Right atrium auricular region (tissue), 2 donors: ENCODE measurements at regions not wholly inside any gene's neighbourhood (a gene's known extent, or its start where the extent isn't known, plus 50 kb on each side); places are given as distances from the start of the nearest gene placed in this dataset.
A peak's percentile ranks its signal among the peaks of the same experiment; 100 is the strongest.

ENCODE experiments used
- DNase-seq: peaks from one replicate; pipeline ENCODE4 v3.0.0-alpha.2; 2019; ENCODE audit warnings: low spot score
- H3K27ac ChIP-seq, 2 donors: fragments of 200-600 bp; sonication (generic); 1 replicate in 1 of 2; 2 replicates in 1 of 2; pipeline ENCODE4 v1.5.1; 2016 to 2019
- H3K27me3 ChIP-seq, 2 donors: fragments of 200-600 bp; sonication (generic); one replicate each; pipeline versions ENCODE4 v1.5.1 to v1.6.0; 2017 to 2019
- H3K36me3 ChIP-seq: fragments of 200-600 bp; sonication (generic); one replicate; pipeline ENCODE4 v1.5.1; 2016
- H3K4me1 ChIP-seq, 2 donors: fragments of 200-600 bp; sonication (generic); one replicate each; pipeline versions ENCODE4 v1.5.1 to v1.6.0; 2017 to 2019
- H3K4me3 ChIP-seq, 2 donors: fragments of 200-600 bp; sonication (generic); 1 replicate in 1 of 2; 2 replicates in 1 of 2; pipeline ENCODE4 v1.5.1; 2017 to 2019; ENCODE audit warnings: mild to moderate bottlenecking in 1 of 2, moderate library complexity in 1 of 2
- H3K9me3 ChIP-seq, 2 donors: fragments of 200-600 bp; sonication (generic); one replicate each; pipeline ENCODE4 v1.5.1; 2019
- TF ChIP-seq, protein P1 (sequence below), 2 donors: fragments of 200-600 bp; sonication (generic); IDR thresholded peaks; one replicate each; pipeline ENCODE4 v1.5.1; 2019; ENCODE audit warnings: antibody characterized with exemption in 2 of 2

DNA sequence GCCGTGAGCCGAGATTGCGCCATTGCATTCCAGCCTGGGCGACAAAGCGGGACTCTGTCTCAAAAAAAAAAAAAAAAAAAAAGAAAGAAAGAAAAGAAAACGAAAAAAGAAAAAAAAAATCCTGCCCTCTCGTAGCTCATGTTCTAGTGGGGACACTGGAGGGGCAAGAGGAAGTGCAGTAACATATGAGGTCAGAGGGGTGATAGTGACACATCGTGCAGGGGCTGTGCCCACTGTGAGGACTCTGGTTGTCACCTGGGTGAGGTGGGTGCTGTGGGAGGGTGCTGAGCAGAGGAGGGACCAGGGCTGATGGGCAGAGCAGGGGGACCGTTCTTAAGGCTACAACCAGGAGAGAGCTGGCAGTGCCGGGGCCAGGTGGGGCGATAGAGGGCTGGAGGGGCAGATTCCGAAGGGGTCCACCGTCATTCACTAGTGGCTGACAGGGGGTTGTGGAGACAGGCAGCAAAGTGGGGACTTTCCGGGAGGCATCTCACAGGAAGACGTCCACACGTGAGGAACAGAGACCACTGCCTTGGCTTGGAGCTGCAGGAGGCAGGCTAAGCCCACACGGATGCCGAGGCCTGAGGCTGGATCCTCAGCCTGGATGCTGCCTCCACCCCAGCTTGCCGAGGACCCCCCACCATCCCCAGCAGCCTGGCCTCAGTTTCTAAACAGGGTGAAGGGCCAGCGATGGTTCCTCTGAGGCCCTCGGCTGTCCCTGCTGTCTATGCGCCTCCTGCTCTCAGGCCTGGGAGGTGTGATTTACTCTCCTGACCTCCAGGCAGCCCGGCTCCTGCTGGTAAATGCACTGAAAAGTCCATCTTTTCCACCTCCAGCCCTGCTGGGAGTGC, 154.3 kb upstream of the IQSEC1 start:
- no peaks in the 10 kb centered on the region for H3K36me3 ChIP-seq
- no peak overlapping the region for H3K4me3 ChIP-seq
- H3K9me3 ChIP-seq, result no peaks in the 10 kb centered on the region
- no peaks in the 10 kb centered on the region for H3K27me3 ChIP-seq
- H3K4me1 ChIP-seq, result peaks cover 0 to 9% of the 10 kb centered on the region in 2 donors
- TF ChIP-seq, protein P1, sequence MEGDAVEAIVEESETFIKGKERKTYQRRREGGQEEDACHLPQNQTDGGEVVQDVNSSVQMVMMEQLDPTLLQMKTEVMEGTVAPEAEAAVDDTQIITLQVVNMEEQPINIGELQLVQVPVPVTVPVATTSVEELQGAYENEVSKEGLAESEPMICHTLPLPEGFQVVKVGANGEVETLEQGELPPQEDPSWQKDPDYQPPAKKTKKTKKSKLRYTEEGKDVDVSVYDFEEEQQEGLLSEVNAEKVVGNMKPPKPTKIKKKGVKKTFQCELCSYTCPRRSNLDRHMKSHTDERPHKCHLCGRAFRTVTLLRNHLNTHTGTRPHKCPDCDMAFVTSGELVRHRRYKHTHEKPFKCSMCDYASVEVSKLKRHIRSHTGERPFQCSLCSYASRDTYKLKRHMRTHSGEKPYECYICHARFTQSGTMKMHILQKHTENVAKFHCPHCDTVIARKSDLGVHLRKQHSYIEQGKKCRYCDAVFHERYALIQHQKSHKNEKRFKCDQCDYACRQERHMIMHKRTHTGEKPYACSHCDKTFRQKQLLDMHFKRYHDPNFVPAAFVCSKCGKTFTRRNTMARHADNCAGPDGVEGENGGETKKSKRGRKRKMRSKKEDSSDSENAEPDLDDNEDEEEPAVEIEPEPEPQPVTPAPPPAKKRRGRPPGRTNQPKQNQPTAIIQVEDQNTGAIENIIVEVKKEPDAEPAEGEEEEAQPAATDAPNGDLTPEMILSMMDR (IDR thresholded peaks at IDR 0.05), result no peak
- DNase-seq, result no peak
- H3K27ac ChIP-seq, result peak overlapping the region in 1 of 2 donors; percentile 48

DNA sequence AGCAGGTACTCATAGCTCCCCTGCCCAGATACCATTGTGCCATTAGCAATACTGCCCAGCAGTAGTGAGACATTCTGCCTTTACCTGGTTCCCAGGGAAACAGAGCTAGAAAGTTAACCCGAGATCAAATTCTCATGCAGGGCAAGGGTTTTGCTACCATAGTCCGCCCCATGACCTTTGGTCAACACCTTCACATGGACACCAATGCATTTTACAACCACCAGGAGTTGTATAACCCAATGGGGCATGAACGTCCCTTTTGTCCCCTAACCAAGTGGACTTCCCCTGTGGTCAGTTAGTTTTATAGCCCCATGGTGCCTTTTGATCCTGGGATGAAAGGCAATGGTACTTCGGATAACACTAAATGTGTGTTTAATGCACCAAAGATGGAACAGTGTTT, 151.7 kb upstream of the IQSEC1 start:
- H3K27ac ChIP-seq, result no peak overlapping the region
- H3K4me3 ChIP-seq, result no peak overlapping the region
- TF ChIP-seq, protein P1 (IDR thresholded peaks at IDR 0.05), result no peak
- H3K9me3 ChIP-seq, result no peaks in the 10 kb centered on the region
- H3K4me1 ChIP-seq, result peaks cover 0 to 9% of the 10 kb centered on the region in 2 donors
- no peaks in the 10 kb centered on the region for H3K36me3 ChIP-seq
- H3K27me3 ChIP-seq, result no peaks in the 10 kb centered on the region
- DNase-seq, result no peak

DNA sequence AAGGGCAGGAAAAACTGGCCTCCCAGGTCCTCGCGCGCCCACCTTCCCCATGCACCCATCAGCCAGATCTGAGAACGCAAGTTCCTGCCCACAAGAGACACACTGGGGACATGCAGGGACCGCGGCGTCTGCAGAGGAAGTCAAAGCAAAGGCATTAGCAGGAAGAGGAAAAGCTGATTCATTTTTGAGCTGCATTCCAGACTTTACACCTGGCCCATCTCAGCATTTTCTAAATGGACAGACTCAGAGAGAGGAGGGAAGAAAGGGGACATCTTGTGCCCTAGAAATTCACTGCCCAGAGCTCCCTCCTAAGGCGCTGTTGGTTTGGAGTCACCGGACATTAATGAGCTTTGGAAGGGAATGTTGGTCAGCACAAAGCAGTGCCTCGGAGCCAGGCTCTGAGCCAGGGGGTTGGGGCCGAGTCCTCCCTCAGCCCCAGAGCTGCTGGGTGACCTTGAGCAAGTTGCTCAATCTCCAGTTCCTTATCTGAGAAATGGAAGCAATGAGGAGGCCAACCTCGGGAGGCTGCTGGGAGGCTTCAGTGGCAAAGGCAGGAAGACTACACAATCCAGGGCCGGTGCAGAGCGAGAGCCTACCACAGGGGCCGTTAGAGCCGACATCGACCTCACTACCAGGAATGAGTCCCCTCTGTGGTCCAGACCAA, 150.5 kb upstream of the IQSEC1 start:
- H3K27ac ChIP-seq, result peak overlapping the region in 1 of 2 donors; percentile 6
- H3K9me3 ChIP-seq, result no peaks in the 10 kb centered on the region
- H3K4me3 ChIP-seq, result no peak overlapping the region
- no peaks in the 10 kb centered on the region for H3K27me3 ChIP-seq
- no peaks in the 10 kb centered on the region for H3K36me3 ChIP-seq
- TF ChIP-seq, protein P1 (IDR thresholded peaks at IDR 0.05), result no peak
- DNase-seq, result peak; percentile 72
- H3K4me1 ChIP-seq, result peaks cover 0 to 9% of the 10 kb centered on the region in 2 donors

DNA sequence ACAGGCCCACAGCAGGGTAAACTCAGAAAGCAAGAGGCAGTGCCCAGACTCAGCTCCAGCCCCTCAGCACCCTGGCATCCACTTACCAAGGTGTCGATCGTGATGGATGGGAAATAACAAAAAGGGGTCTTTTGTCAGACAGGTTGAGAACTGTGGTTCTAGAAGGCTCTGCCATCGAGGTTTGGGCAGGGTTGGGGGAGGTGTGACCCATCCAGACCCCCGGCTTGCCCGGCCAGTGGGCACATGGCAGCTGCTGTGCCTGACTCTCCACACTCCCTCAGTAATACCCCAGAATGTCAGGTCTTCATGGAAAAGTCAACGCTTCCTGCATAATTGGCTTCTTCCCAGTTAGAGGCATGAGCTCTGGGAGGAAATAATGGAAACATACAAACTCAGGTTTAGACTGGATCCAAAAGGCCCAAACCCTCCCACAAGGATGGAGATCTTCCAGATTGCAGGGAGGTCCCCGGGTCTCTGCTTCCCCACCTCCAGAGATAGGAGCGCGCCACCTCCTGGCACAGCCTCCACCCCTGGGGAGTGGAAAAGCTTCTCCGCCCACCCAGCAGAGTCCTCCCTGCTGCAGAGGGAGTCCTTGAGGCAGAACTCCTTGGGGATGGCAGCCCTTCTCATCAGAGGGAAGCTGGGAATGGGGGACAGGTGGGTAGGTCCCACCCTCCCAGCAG, 149.8 kb upstream of the IQSEC1 start:
- TF ChIP-seq, protein P1 (IDR thresholded peaks at IDR 0.05), result no peak
- Histone ChIP-seq H3K27me3 (no peaks in the 10 kb centered on the region), H3K4me1 (peaks cover 0 to 9% of the 10 kb centered on the region in 2 donors), H3K27ac (no peak overlapping the region), H3K36me3 (no peaks in the 10 kb centered on the region), H3K9me3 (no peaks in the 10 kb centered on the region), H3K4me3 (no peak overlapping the region)
- DNase-seq, result no peak

DNA sequence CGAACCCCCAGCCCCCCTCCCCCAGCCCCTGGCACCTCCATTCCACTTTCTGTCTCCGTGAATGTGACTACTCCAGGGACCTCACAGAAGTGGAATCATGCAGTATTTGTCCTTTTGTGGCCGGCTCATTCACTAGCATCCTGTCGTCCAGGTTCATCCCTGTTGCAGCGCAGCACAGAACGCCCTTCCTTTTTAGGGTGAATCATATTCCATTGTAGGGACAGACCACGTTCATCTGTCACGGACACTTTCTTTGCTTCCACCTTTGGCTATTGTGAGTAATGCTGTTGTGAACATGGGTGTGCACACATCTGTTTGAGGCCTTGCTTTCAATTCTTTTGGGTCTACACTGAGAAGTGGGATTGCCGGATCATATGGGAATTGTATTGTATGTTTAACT, 148.9 kb upstream of the IQSEC1 start:
- Histone ChIP-seq H3K36me3 (no peaks in the 10 kb centered on the region), H3K27ac (no peak overlapping the region), H3K9me3 (no peaks in the 10 kb centered on the region), H3K27me3 (no peaks in the 10 kb centered on the region), H3K4me3 (no peak overlapping the region), H3K4me1 (peaks cover 0 to 9% of the 10 kb centered on the region in 2 donors)
- TF ChIP-seq, protein P1 (IDR thresholded peaks at IDR 0.05), result no peak
- no peak for DNase-seq
